ENCODE measurements at regions not wholly inside any gene's neighbourhood (a gene's known extent, or its start where the extent isn't known, plus 50 kb on each side); places are given as distances from the start of the nearest gene placed in this dataset.

DNA sequence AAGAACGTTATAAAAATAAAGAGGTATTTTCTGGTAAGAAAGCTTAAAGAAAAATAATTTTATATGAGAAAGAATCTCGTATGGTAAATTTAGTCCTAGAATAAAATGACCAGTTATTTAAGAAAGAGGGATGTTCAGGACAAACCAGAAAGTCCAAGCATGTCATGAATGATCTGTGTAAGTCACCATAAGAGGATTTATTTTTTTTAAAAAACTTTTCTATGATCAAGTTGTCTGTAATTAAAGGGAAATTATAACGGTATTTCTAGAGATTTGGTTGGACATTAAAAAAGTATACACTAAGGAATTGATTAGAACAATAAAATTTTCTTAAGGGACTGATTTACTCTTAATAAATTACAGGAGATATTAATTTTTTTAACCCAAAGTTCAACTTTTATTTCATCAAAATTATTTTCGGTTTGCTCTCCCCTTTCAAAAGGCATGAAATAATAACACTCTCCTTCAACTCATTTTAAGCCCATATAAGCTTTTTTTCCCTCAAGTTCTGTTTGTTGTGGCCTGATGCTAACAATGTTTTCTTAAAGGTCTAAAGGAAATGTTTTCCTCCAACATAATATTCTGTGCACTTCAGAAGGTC, 49.9 kb upstream of the CPSF6 start:
- DNase-seq (ENCODE audit: low read depth), result peak; percentile 8
- H3K4me3 ChIP-seq (ENCODE audit: low read depth, low read length), result no peak overlapping the region
- no peak for TF ChIP-seq MYC (IDR thresholded peaks at IDR 0.05; ENCODE audit: low read depth, low read length)
- TF ChIP-seq, protein P1, sequence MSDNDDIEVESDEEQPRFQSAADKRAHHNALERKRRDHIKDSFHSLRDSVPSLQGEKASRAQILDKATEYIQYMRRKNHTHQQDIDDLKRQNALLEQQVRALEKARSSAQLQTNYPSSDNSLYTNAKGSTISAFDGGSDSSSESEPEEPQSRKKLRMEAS (IDR thresholded peaks at IDR 0.05; ENCODE audit: low read depth, low read length), result no peak
